BE2C (cell line): ENCODE measurements at regions not wholly inside any gene's neighbourhood (a gene's known extent, or its start where the extent isn't known, plus 50 kb on each side); places are given as distances from the start of the nearest gene placed in this dataset.

Experiments
- DNase-seq: peaks from one replicate; pipeline ENCODE4 v3.0.0-alpha.2; 2020
- H3K27me3 ChIP-seq: fragments of 250-450 bp; sonication (Bioruptor Pico); 2 replicates; pipeline ENCODE4 v1.5.1; 2020; ENCODE audit warnings: mild to moderate bottlenecking
- H3K36me3 ChIP-seq: fragments of 250-450 bp; sonication (Bioruptor Pico); 2 replicates; pipeline ENCODE4 v1.5.1; 2020; ENCODE audit warnings: mild to moderate bottlenecking
- H3K4me1 ChIP-seq: fragments of 250-450 bp; sonication (Bioruptor Pico); 2 replicates; pipeline ENCODE4 v1.5.1; 2020
- H3K4me3 ChIP-seq: 2 replicates; pipeline ENCODE4 v1.5.1; 2011; ENCODE audit warnings: low read depth, low read length
- H3K9me3 ChIP-seq: fragments of 250-450 bp; sonication (Bioruptor Pico); 2 replicates; pipeline ENCODE4 v1.5.1; 2020
- CTCF ChIP-seq: IDR thresholded peaks from 2 replicates; pipeline ENCODE4 v1.5.1; 2012; ENCODE audit warnings: mild to moderate bottlenecking, low read depth, low read length

GRCh38 chr5:89346573-89346972, 463.6 kb upstream of the MEF2C start:
- TF ChIP-seq CTCF, result no peak
- Histone ChIP-seq H3K4me3 (no peak overlapping the region), H3K36me3 (no peaks in the 10 kb centered on the region), H3K4me1 (no peaks in the 10 kb centered on the region), H3K9me3 (no peaks in the 10 kb centered on the region), H3K27me3 (no peaks in the 10 kb centered on the region)
- no peak for DNase-seq

GRCh38 chr5:89343666-89344065, 460.7 kb upstream of the MEF2C start:
- no peaks in the 10 kb centered on the region for H3K9me3 ChIP-seq
- TF ChIP-seq CTCF, result no peak
- no peaks in the 10 kb centered on the region for H3K36me3 ChIP-seq
- H3K4me3 ChIP-seq, result no peak overlapping the region
- H3K4me1 ChIP-seq, result no peaks in the 10 kb centered on the region
- DNase-seq, result no peak
- no peaks in the 10 kb centered on the region for H3K27me3 ChIP-seq

GRCh38 chr5:89342106-89342876, 459.3 kb upstream of the MEF2C start:
- TF ChIP-seq CTCF, result no peak
- no peaks in the 10 kb centered on the region for H3K4me1 ChIP-seq
- DNase-seq, result no peak
- no peaks in the 10 kb centered on the region for H3K27me3 ChIP-seq
- no peaks in the 10 kb centered on the region for H3K36me3 ChIP-seq
- no peak overlapping the region for H3K4me3 ChIP-seq
- H3K9me3 ChIP-seq, result no peaks in the 10 kb centered on the region

- H3K4me3 ChIP-seq, result no peak overlapping the region
- H3K36me3 ChIP-seq, result no peaks in the 10 kb centered on the region
- no peak for TF ChIP-seq CTCF
- no peak for DNase-seq
- no peaks in the 10 kb centered on the region for H3K9me3 ChIP-seq
- H3K27me3 ChIP-seq, result no peaks in the 10 kb centered on the region
- H3K4me1 ChIP-seq, result no peaks in the 10 kb centered on the region
Observed at GRCh38 chr5:89338935-89339334, 456.0 kb upstream of the MEF2C start.

- Histone ChIP-seq H3K36me3 (no peaks in the 10 kb centered on the region), H3K9me3 (no peaks in the 10 kb centered on the region), H3K27me3 (no peaks in the 10 kb centered on the region), H3K4me1 (no peaks in the 10 kb centered on the region), H3K4me3 (no peak overlapping the region)
- no peak for TF ChIP-seq CTCF
- DNase-seq, result no peak
Observed at GRCh38 chr5:89336111-89336510, 453.1 kb upstream of the MEF2C start.

GRCh38 chr5:89330140-89330539, 447.2 kb upstream of the MEF2C start:
- Histone ChIP-seq H3K4me3 (no peak overlapping the region), H3K9me3 (no peaks in the 10 kb centered on the region), H3K36me3 (no peaks in the 10 kb centered on the region), H3K27me3 (no peaks in the 10 kb centered on the region), H3K4me1 (no peaks in the 10 kb centered on the region)
- no peak for TF ChIP-seq CTCF
- no peak for DNase-seq
